B cell (primary cell): ENCODE measurements at regions not wholly inside any gene's neighbourhood (a gene's known extent, or its start where the extent isn't known, plus 50 kb on each side); places are given as distances from the start of the nearest gene placed in this dataset.
"Not testable (repeated sequence)": the region's sequence is repeated elsewhere in the genome, so short reads cannot be mapped to it uniquely, and the experiment has no call there.

ENCODE experiments used
- ATAC-seq: fragments of 200-7000 bp; cut with Tn5 transposase; one replicate; pipeline ENCODE4 v1.10.0; 2021; ENCODE audit warnings: low read depth, mild to moderate bottlenecking, moderate number of reproducible peaks, moderate library complexity
- CTCF ChIA-PET: fragments of 350-600 bp; sonication (Branson Sonifier 250); formaldehyde crosslinking; loops from one replicate; lab custom pipeline; 2021; ENCODE audit warnings: antibody characterized with exemption, inconsistent platforms; lab: Charles Lee
- POLR2A ChIA-PET: fragments of 350-600 bp; sonication (Branson Sonifier 250); formaldehyde crosslinking; loops from one replicate; lab custom pipeline; 2021; ENCODE audit warnings: antibody characterized with exemption; lab: Charles Lee
- DNase-seq: peaks from one replicate; pipeline ENCODE4 v3.0.0; 2013
- H2AFZ ChIP-seq: 2 replicates; pipeline ENCODE4 v1.6.1; 2012; ENCODE audit warnings: mild to moderate bottlenecking, low read depth, low read length; ENCODE audit not compliant: insufficient read depth, poor library complexity, severe bottlenecking
- H3K27ac ChIP-seq, 2 donors: 1 replicate in 1 of 2; 2 replicates in 1 of 2; pipeline ENCODE4 v1.5.1; 2012 to 2013; ENCODE audit warnings: low read length in 2 of 2, mild to moderate bottlenecking in 2 of 2, moderate library complexity in 1 of 2
- H3K27me3 ChIP-seq, 4 experiments: fragments of 200-600 bp in 1 of 4; sonication (generic) in 1 of 4; replicated peaks in 1 of 4; 1 replicate in 2 of 4; 2 replicates in 2 of 4; pipeline versions ENCODE4 v1.6.1 to v1.7.0; 2013 to 2016; ENCODE audit warnings: low read length in 3 of 4, mild to moderate bottlenecking in 2 of 4, mixed read lengths in 1 of 4, moderate library complexity in 1 of 4; ENCODE audit not compliant: insufficient read depth in 4 of 4, control insufficient read depth in 3 of 4; ENCODE audit errors: control extremely low read depth in 1 of 4
- H3K36me3 ChIP-seq, 2 experiments: replicated peaks in 1 of 2; 1 replicate in 1 of 2; 2 replicates in 1 of 2; pipeline versions ENCODE4 v1.6.1 to v1.7.1; 2013; ENCODE audit warnings: low read length in 1 of 2; ENCODE audit not compliant: insufficient read depth in 2 of 2, control insufficient read depth in 1 of 2; ENCODE audit errors: control extremely low read depth in 1 of 2, extremely low read depth in 1 of 2
- H3K4me1 ChIP-seq, 2 donors: fragments of 200-600 bp in 1 of 2; sonication (generic) in 1 of 2; 1 replicate in 1 of 2; 2 replicates in 1 of 2; pipeline versions ENCODE4 v1.5.1 to v1.6.1; 2013 to 2017; ENCODE audit warnings: low read length in 2 of 2; ENCODE audit not compliant: control insufficient read depth in 2 of 2, insufficient read depth in 2 of 2
- H3K4me2 ChIP-seq: replicated peaks from 2 replicates; pipeline ENCODE3; 2012; ENCODE audit warnings: mild to moderate bottlenecking, low read depth, low read length; ENCODE audit not compliant: poor library complexity, severe bottlenecking
- H3K4me3 ChIP-seq, 5 experiments: fragments of 200-600 bp in 1 of 5; sonication (generic) in 1 of 5; 1 replicate in 3 of 5; 2 replicates in 2 of 5; pipeline versions ENCODE4 v1.5.1 to v1.7.0; 2011 to 2016; ENCODE audit warnings: low read length in 4 of 5, mild to moderate bottlenecking in 4 of 5, low read depth in 2 of 5, control low read depth in 1 of 5, moderate library complexity in 1 of 5; ENCODE audit not compliant: insufficient read depth in 1 of 5; ENCODE audit errors: control extremely low read depth in 1 of 5, extremely low read depth in 1 of 5
- H3K79me2 ChIP-seq: fragments of 200-600 bp; sonication (generic); one replicate; pipeline ENCODE4 v1.6.0; 2016; ENCODE audit warnings: low read length; ENCODE audit not compliant: control insufficient read depth, insufficient read depth
- H3K9ac ChIP-seq: fragments of 200-600 bp; sonication (generic); 2 replicates; pipeline ENCODE4 v1.6.1; 2017; ENCODE audit warnings: mild to moderate bottlenecking, low read length, moderate library complexity
- H3K9me3 ChIP-seq, 3 donors: one replicate each; pipeline versions ENCODE4 v1.6.1 to v1.7.1; 2013; ENCODE audit warnings: low read length in 2 of 3; ENCODE audit not compliant: control insufficient read depth in 2 of 3, insufficient read depth in 1 of 3; ENCODE audit errors: control extremely low read depth in 1 of 3
- H4K20me1 ChIP-seq: 2 replicates; pipeline ENCODE4 v1.6.0; 2012; ENCODE audit warnings: mild to moderate bottlenecking, low read length; ENCODE audit not compliant: insufficient read depth, control insufficient read depth, poor library complexity, severe bottlenecking
- H3K27ac Mint-ChIP-seq: one replicate; pipeline ENCODE4 v1.8.0; 2021; ENCODE audit warnings: mixed read lengths
- H3K27me3 Mint-ChIP-seq: one replicate; pipeline ENCODE4 v1.8.0; 2021; ENCODE audit warnings: mixed read lengths
- H3K4me1 Mint-ChIP-seq: one replicate; pipeline ENCODE4 v1.8.0; 2021; ENCODE audit warnings: mixed read lengths
- H3K4me3 Mint-ChIP-seq: one replicate; pipeline ENCODE4 v1.8.0; 2021; ENCODE audit warnings: mixed read lengths
- H3K9me3 Mint-ChIP-seq: one replicate; pipeline ENCODE4 v1.8.0; 2022; ENCODE audit warnings: mixed read lengths; ENCODE audit not compliant: insufficient read depth
- EZH2 ChIP-seq: IDR thresholded peaks from 2 replicates; pipeline ENCODE4 v1.6.1; 2012; ENCODE audit warnings: borderline replicate concordance, low read depth, mild to moderate bottlenecking, moderate library complexity, low read length; ENCODE audit not compliant: insufficient read depth, poor library complexity, severe bottlenecking
- WGBS: methylation state at CpG from one replicate; pipeline ENCODE4 v1.1.5; 2013; ENCODE audit warnings: missing lambda C conversion rate; ENCODE audit not compliant: insufficient coverage; 5-methylcytosine and 5-hydroxymethylcytosine counted together
- intact Hi-C: fragments of 100-400 bp; cut with micrococcal nuclease; formaldehyde crosslinking; loops from one replicate; pipeline ENCODE4 v1.10.0; 2022
- TF ChIP-seq, protein P1 (sequence below): fragments of 200-600 bp; IDR thresholded peaks from one replicate; pipeline ENCODE4 v1.8.0; 2022; ENCODE audit warnings: antibody characterized with exemption, mild to moderate bottlenecking

GRCh38 chr6:167481307-167481926 is 156.5 kb downstream of the TTLL2 start:
- 88% methylated on average over 4 of the region's 6 CpGs for WGBS
- Histone ChIP-seq H3K36me3 (no peaks in the 10 kb centered on the region), H4K20me1 (no peaks in the 10 kb centered on the region), H3K27ac (no peak overlapping the region), H3K9me3 (no peaks in the 10 kb centered on the region), H3K4me3 (no peak overlapping the region), H2AFZ (no peak overlapping the region), H3K9ac (no peak overlapping the region), H3K4me2 (no peak overlapping the region), H3K4me1 (peaks cover 0 to 4% of the 10 kb centered on the region in 2 donors), H3K79me2 (no peaks in the 10 kb centered on the region), H3K27me3 (no peaks in the 10 kb centered on the region)
- no peak for ATAC-seq
- intact Hi-C loops, result no loop called here
- H3K4me3 Mint-ChIP-seq, result no peak overlapping the region
- H3K4me1 Mint-ChIP-seq, result peaks cover 9% of the 10 kb centered on the region
- no peak overlapping the region for H3K27ac Mint-ChIP-seq
- DNase-seq, result no peak
- POLR2A ChIA-PET, result no interaction called here
- H3K9me3 Mint-ChIP-seq, result no peaks in the 10 kb centered on the region
- peaks cover 19% of the 10 kb centered on the region for H3K27me3 Mint-ChIP-seq
- no peak for TF ChIP-seq EZH2
- TF ChIP-seq, protein P1, sequence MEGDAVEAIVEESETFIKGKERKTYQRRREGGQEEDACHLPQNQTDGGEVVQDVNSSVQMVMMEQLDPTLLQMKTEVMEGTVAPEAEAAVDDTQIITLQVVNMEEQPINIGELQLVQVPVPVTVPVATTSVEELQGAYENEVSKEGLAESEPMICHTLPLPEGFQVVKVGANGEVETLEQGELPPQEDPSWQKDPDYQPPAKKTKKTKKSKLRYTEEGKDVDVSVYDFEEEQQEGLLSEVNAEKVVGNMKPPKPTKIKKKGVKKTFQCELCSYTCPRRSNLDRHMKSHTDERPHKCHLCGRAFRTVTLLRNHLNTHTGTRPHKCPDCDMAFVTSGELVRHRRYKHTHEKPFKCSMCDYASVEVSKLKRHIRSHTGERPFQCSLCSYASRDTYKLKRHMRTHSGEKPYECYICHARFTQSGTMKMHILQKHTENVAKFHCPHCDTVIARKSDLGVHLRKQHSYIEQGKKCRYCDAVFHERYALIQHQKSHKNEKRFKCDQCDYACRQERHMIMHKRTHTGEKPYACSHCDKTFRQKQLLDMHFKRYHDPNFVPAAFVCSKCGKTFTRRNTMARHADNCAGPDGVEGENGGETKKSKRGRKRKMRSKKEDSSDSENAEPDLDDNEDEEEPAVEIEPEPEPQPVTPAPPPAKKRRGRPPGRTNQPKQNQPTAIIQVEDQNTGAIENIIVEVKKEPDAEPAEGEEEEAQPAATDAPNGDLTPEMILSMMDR, result no peak
- CTCF ChIA-PET, result no interaction called here

DNA sequence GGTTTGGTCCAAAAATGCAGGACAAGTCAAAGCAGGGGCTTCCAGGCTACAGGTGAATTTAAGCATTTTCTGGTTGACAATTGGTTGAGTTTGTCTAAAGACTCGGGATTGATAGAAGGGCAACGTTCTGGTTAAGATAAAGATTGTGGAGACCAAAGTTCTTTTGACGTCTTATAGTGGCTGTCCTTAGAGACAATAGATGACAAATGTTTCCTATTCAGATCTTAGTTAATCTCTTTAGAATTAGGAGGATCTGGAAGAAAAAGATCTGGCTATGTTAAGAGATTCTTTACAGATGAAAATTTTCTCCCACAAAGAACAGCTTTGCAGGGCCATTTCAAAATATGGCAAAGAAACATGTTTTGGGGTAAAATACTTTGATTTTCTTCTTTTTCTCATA is 157.9 kb downstream of the TTLL2 start:
- H3K9me3 Mint-ChIP-seq, CTCF ChIA-PET, intact Hi-C loops, H3K4me3 ChIP-seq, H3K4me3 Mint-ChIP-seq, H4K20me1 ChIP-seq, H3K9me3 ChIP-seq, DNase-seq, POLR2A ChIA-PET, ATAC-seq, H3K27ac Mint-ChIP-seq, H2AFZ ChIP-seq, H3K4me1 Mint-ChIP-seq, H3K27me3 ChIP-seq, H3K27ac ChIP-seq, H3K79me2 ChIP-seq, H3K9ac ChIP-seq, H3K36me3 ChIP-seq, H3K4me2 ChIP-seq, H3K4me1 ChIP-seq: not testable (repeated sequence)
- WGBS, result 100% methylated on average over 1 of the region's 3 CpGs
- peaks cover 25% of the 10 kb centered on the region for H3K27me3 Mint-ChIP-seq
